ENCODE measurements at regions not wholly inside any gene's neighbourhood (a gene's known extent, or its start where the extent isn't known, plus 50 kb on each side); places are given as distances from the start of the nearest gene placed in this dataset.

GRCh38 chr1:30604801-30605440 is 118.5 kb downstream of the MATN1 start:
- TF ChIP-seq CTCF (IDR thresholded peaks at IDR 0.05) = no peak
- TF ChIP-seq POLR2A (IDR thresholded peaks at IDR 0.05) = no peak

Data from thyroid gland (tissue), 4 donors.